CD4-positive, alpha-beta T cell (primary cell): ENCODE measurements at regions not wholly inside any gene's neighbourhood (a gene's known extent, or its start where the extent isn't known, plus 50 kb on each side); places are given as distances from the start of the nearest gene placed in this dataset.

Experiments used
- ATAC-seq: fragments of 200-7000 bp; cut with Tn5 transposase; one replicate; pipeline ENCODE4 v1.10.0; 2022; ENCODE audit warnings: mild to moderate bottlenecking; ENCODE audit not compliant: poor library complexity
- CTCF ChIA-PET: fragments of 350-600 bp; sonication (Branson Sonifier 250); formaldehyde crosslinking; loops from one replicate; lab custom pipeline; 2021; ENCODE audit warnings: antibody characterized with exemption, inconsistent platforms; lab: Charles Lee
- POLR2A ChIA-PET: fragments of 350-600 bp; sonication (Branson Sonifier 250); formaldehyde crosslinking; loops from one replicate; lab custom pipeline; 2021; ENCODE audit warnings: antibody characterized with exemption, inconsistent platforms; lab: Charles Lee
- DNase-seq, 14 experiments: peaks; one replicate each; pipeline ENCODE4 v3.0.0-alpha.2; 2013 to 2020; ENCODE audit warnings: mixed read lengths in 2 of 14
- H3K27ac ChIP-seq, 2 donors: one replicate each; pipeline versions ENCODE4 v1.5.1 to v1.7.0; 2013; ENCODE audit warnings: low read length in 2 of 2, low read depth in 1 of 2, mild to moderate bottlenecking in 1 of 2
- H3K27me3 ChIP-seq, 2 experiments: 1 replicate in 1 of 2; 2 replicates in 1 of 2; pipeline versions ENCODE4 v1.6.1 to v1.7.0; 2013; ENCODE audit warnings: low read length in 2 of 2, control low read depth in 1 of 2, mild to moderate bottlenecking in 1 of 2, moderate library complexity in 1 of 2; ENCODE audit not compliant: insufficient read depth in 2 of 2, control insufficient read depth in 1 of 2
- H3K36me3 ChIP-seq: one replicate; pipeline ENCODE4 v1.6.1; 2013; ENCODE audit warnings: low read length, control low read depth; ENCODE audit not compliant: insufficient read depth
- H3K4me1 ChIP-seq: one replicate; pipeline ENCODE4 v1.6.1; 2013; ENCODE audit warnings: low read length, control low read depth; ENCODE audit not compliant: insufficient read depth
- H3K4me3 ChIP-seq: one replicate; pipeline ENCODE4 v1.5.1; 2013; ENCODE audit warnings: mild to moderate bottlenecking, low read length, moderate library complexity
- H3K9me3 ChIP-seq, 2 experiments: 1 replicate in 1 of 2; 2 replicates in 1 of 2; pipeline versions ENCODE4 v1.6.1 to v1.7.0; 2013; ENCODE audit warnings: low read length in 2 of 2, mild to moderate bottlenecking in 2 of 2, control low read depth in 1 of 2, moderate library complexity in 1 of 2; ENCODE audit not compliant: control insufficient read depth in 1 of 2, insufficient read depth in 1 of 2
- H3K27ac Mint-ChIP-seq: one replicate; pipeline ENCODE4 v1.8.0; 2020; ENCODE audit warnings: mixed read lengths
- H3K27me3 Mint-ChIP-seq: one replicate; pipeline ENCODE4 v1.8.0; 2021; ENCODE audit warnings: mixed read lengths
- H3K36me3 Mint-ChIP-seq: one replicate; pipeline ENCODE4 v1.8.0; 2021; ENCODE audit warnings: low read depth, mixed read lengths
- H3K4me1 Mint-ChIP-seq: one replicate; pipeline ENCODE4 v1.8.0; 2021; ENCODE audit warnings: low read depth, mixed read lengths
- H3K4me3 Mint-ChIP-seq: one replicate; pipeline ENCODE4 v1.8.0; 2020; ENCODE audit warnings: mild to moderate bottlenecking, mixed read lengths
- H3K9me3 Mint-ChIP-seq: one replicate; pipeline ENCODE4 v1.8.0; 2020; ENCODE audit warnings: mixed read lengths
- intact Hi-C, 2 experiments: fragments of 100-400 bp; cut with DNase I in 1 of 2; cut with micrococcal nuclease in 1 of 2; formaldehyde crosslinking; loops; one replicate each; pipeline versions ENCODE4 v1.15.1 to v1.9.0; 2023 to 2025; cut with DNase I, micrococcal nuclease
- TF ChIP-seq, protein P1 (sequence below): fragments of 200-600 bp; IDR thresholded peaks from one replicate; pipeline ENCODE4 v1.8.0; 2022; ENCODE audit warnings: antibody characterized with exemption, mild to moderate bottlenecking

DNA sequence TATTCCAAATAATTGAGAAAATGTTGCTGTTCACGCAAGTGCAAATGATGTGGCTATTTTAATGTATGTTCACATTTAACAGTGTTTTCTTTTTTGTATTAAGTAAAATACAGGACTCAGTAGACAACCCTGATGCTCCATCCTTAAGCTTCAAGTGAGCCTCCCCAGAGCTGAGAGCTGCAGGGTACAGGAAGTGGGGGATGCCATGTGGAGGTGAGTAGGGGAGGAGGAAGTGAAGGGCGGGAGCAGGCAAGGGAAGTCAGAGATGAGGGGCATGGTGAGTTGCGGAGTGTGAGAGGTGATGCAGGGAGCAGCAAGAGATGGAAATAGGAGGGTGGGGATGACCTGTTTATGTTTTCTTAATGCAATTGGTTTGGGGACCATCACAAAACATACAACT is 711.0 kb downstream of the UQCRFS1 start:
- Mint-ChIP-seq H3K27ac (no peak overlapping the region), H3K27me3 (no peaks in the 10 kb centered on the region), H3K36me3 (no peaks in the 10 kb centered on the region), H3K4me1 (peaks cover 21% of the 10 kb centered on the region), H3K9me3 (no peaks in the 10 kb centered on the region), H3K4me3 (no peak overlapping the region)
- H3K27me3 ChIP-seq: no peaks in the 10 kb centered on the region
- CTCF ChIA-PET: no interaction called here
- DNase-seq (peak in 1 of 14 experiments; percentile 22), ATAC-seq (no peak)
- intact Hi-C loops: no loop called here
- H3K4me3 ChIP-seq: no peak overlapping the region
- POLR2A ChIA-PET: interaction anchor here (1.5 kb wide), 1 partner anchor 30 kb away, joined by 3 read pairs; no protein-coding TSS in a partner anchor
- H3K36me3 ChIP-seq: no peaks in the 10 kb centered on the region
- TF ChIP-seq, protein P1, sequence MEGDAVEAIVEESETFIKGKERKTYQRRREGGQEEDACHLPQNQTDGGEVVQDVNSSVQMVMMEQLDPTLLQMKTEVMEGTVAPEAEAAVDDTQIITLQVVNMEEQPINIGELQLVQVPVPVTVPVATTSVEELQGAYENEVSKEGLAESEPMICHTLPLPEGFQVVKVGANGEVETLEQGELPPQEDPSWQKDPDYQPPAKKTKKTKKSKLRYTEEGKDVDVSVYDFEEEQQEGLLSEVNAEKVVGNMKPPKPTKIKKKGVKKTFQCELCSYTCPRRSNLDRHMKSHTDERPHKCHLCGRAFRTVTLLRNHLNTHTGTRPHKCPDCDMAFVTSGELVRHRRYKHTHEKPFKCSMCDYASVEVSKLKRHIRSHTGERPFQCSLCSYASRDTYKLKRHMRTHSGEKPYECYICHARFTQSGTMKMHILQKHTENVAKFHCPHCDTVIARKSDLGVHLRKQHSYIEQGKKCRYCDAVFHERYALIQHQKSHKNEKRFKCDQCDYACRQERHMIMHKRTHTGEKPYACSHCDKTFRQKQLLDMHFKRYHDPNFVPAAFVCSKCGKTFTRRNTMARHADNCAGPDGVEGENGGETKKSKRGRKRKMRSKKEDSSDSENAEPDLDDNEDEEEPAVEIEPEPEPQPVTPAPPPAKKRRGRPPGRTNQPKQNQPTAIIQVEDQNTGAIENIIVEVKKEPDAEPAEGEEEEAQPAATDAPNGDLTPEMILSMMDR: no peak
- H3K27ac ChIP-seq: no peak overlapping the region
- H3K9me3 ChIP-seq: peaks cover 0 to 10% of the 10 kb centered on the region in 2 experiments
- H3K4me1 ChIP-seq: peaks cover 3% of the 10 kb centered on the region

DNA sequence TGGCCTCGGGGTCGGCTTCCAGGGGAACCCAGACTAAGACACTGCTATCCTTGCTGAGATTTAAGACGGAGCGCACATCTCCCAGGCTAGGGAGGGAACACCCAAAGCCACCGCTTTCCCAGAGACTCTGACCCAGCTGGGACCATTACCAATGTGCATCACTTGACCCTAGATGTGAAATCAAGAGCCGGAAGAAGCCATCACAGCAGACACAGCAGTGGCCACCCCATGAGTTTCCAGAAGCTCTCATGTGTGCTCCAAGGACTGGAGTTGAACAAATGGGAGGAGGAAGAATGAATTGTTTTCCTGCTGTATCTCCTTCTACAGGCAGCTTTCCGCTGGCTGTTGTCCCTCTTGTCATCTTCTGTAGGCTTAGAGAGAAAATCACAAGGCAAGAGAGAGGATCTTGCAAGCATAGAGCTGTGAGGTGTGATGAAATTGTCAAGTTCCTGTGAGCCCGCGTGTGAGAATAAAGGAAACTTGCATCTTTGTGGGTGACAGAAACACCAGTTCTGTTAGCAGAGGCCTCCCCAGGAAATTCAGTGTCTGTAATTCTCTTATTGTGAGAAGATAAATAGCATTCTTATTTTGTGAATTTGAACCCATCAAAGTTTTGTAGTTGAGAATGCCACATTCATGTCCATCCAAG is 711.8 kb downstream of the UQCRFS1 start:
- Mint-ChIP-seq H3K36me3 (no peaks in the 10 kb centered on the region), H3K27ac (peak overlapping the region; percentile 58), H3K27me3 (no peaks in the 10 kb centered on the region), H3K4me1 (peaks cover 21% of the 10 kb centered on the region), H3K9me3 (no peaks in the 10 kb centered on the region), H3K4me3 (no peak overlapping the region)
- intact Hi-C loops: no loop called here
- peaks cover 3% of the 10 kb centered on the region for H3K4me1 ChIP-seq
- POLR2A ChIA-PET: interaction anchor here (1.5 kb wide), 1 partner anchor 30 kb away, joined by 3 read pairs; no protein-coding TSS in a partner anchor
- H3K27ac ChIP-seq: no peak overlapping the region
- no peaks in the 10 kb centered on the region for H3K27me3 ChIP-seq
- H3K4me3 ChIP-seq: no peak overlapping the region
- ATAC-seq (no peak), DNase-seq (peak in 2 of 14 experiments; percentile 5 to 44)
- TF ChIP-seq, protein P1: no peak
- no peaks in the 10 kb centered on the region for H3K36me3 ChIP-seq
- CTCF ChIA-PET: no interaction called here
- peaks cover 0 to 10% of the 10 kb centered on the region in 2 experiments for H3K9me3 ChIP-seq

- Mint-ChIP-seq H3K9me3 (no peaks in the 10 kb centered on the region), H3K27me3 (no peaks in the 10 kb centered on the region), H3K27ac (no peak overlapping the region), H3K36me3 (no peaks in the 10 kb centered on the region), H3K4me3 (no peak overlapping the region), H3K4me1 (peaks cover 21% of the 10 kb centered on the region)
- Histone ChIP-seq H3K36me3 (no peaks in the 10 kb centered on the region), H3K4me1 (peaks cover 3% of the 10 kb centered on the region), H3K9me3 (peaks cover 0 to 10% of the 10 kb centered on the region in 2 experiments), H3K4me3 (no peak overlapping the region), H3K27ac (no peak overlapping the region), H3K27me3 (no peaks in the 10 kb centered on the region)
- intact Hi-C loops: no loop called here
- POLR2A ChIA-PET: no interaction called here
- TF ChIP-seq, protein P1: no peak
- CTCF ChIA-PET: no interaction called here
- no peak for ATAC-seq
- DNase-seq: no peak
These were observed 712.7 kb downstream of the UQCRFS1 start for GRCh38 chr19:28500296-28500695.
